ENCODE measurements at regions not wholly inside any gene's neighbourhood (a gene's known extent, or its start where the extent isn't known, plus 50 kb on each side); places are given as distances from the start of the nearest gene placed in this dataset.

DNA sequence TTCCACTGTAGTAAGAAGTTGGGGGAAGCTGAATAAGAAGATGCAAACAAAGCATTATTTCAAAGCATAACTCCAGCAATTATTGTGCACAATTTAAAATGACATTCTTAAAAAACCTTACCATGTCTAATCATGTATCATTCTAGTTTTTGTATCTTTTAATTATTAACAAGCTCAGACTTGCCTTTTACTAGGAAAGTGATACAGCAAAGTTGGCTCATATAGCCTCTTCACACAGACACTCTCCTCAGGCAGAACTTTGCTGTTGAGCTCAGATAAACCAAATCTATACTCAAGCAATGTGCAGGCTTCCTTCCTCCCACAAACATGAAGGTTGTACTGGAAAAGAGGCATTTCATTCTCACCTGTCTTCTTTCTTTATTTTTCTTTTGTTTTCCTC is 358.7 kb upstream of the EMCN start:
- DNase-seq (ENCODE audit: extremely low spot score in 2 of 2), result no peak
- no peak overlapping the region for H3K27ac ChIP-seq
- intact Hi-C loops (cut with DNase I), result no loop called here
- H3K27me3 ChIP-seq, result no peaks in the 10 kb centered on the region
- no peaks in the 10 kb centered on the region for H3K36me3 ChIP-seq
- TF ChIP-seq POLR2A (IDR thresholded peaks at IDR 0.05) (no peak), POLR2AphosphoS5 (IDR thresholded peaks at IDR 0.05; ENCODE audit: insufficient read depth in 1 of 2, low read depth in 1 of 2) (no peak)
- TF ChIP-seq, protein P1, sequence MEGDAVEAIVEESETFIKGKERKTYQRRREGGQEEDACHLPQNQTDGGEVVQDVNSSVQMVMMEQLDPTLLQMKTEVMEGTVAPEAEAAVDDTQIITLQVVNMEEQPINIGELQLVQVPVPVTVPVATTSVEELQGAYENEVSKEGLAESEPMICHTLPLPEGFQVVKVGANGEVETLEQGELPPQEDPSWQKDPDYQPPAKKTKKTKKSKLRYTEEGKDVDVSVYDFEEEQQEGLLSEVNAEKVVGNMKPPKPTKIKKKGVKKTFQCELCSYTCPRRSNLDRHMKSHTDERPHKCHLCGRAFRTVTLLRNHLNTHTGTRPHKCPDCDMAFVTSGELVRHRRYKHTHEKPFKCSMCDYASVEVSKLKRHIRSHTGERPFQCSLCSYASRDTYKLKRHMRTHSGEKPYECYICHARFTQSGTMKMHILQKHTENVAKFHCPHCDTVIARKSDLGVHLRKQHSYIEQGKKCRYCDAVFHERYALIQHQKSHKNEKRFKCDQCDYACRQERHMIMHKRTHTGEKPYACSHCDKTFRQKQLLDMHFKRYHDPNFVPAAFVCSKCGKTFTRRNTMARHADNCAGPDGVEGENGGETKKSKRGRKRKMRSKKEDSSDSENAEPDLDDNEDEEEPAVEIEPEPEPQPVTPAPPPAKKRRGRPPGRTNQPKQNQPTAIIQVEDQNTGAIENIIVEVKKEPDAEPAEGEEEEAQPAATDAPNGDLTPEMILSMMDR (IDR thresholded peaks at IDR 0.05), result no peak
- no peaks in the 10 kb centered on the region for H3K9me3 ChIP-seq
- no peaks in the 10 kb centered on the region for H3K4me1 ChIP-seq
- H3K4me3 ChIP-seq, result no peak overlapping the region

DNA sequence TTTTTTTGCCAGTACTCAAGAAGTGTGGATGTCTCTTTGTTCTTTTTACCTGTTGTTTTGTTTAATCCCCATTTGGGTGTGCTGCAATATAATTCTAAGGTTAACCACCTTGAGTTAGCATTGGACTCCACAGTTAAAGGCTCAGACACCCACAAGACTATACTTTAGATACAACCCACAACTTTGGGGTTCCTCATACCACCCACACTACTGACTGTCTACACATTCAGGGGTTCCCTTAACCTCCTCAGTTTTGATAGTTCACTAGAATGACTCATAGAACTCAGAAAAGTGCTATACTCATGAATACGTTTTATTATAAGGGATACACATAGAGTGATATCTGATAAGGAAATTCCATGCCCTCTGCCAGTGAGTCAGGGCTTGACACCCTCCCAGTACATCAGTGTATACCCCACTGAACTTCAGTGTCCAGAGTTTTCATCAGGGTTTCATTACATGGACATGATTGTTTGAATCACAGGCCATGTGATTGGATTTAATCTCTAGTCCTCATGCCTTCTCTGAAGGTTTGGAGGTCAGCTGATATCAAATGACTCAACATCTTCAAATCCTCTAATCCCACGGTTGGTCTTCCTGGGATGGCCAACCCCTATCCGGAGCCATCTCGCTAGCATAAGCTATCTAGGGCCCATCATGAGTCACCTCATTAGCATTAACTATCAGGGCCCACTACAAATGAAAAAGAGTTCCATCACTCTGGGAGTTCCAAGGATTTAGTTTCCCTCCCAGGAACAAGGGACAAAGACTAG is 357.7 kb upstream of the EMCN start:
- TF ChIP-seq POLR2A (IDR thresholded peaks at IDR 0.05) (no peak), POLR2AphosphoS5 (IDR thresholded peaks at IDR 0.05; ENCODE audit: insufficient read depth in 1 of 2, low read depth in 1 of 2) (no peak)
- TF ChIP-seq, protein P1 (IDR thresholded peaks at IDR 0.05), result no peak

DNA sequence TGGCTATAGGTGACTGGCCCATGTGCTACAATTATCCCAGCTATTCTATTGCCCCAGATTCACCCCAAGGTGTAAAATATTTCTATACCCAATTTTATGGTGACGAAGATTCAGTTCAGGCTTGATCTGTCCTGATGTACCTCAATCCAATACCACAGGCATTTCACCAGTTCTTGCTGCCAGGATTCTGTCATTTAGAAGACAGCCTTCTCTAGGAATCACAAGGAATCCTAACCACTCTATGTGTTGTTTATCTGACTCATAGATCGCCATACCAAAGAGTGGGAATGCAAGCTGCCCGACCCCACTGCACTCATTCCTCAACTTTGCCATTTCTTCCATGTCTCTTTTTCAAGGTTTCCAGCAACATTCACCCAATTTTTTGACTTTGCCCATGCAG is 355.0 kb upstream of the EMCN start:
- Histone ChIP-seq H3K27me3 (no peaks in the 10 kb centered on the region), H3K4me3 (no peak overlapping the region), H3K36me3 (no peaks in the 10 kb centered on the region), H3K4me1 (no peaks in the 10 kb centered on the region), H3K27ac (no peak overlapping the region), H3K9me3 (no peaks in the 10 kb centered on the region)
- intact Hi-C loops (cut with DNase I), result no loop called here
- no peak for TF ChIP-seq POLR2AphosphoS5 (IDR thresholded peaks at IDR 0.05; ENCODE audit: insufficient read depth in 1 of 2, low read depth in 1 of 2)
- no peak for TF ChIP-seq POLR2A (IDR thresholded peaks at IDR 0.05)
- TF ChIP-seq, protein P1 (IDR thresholded peaks at IDR 0.05), result no peak
- no peak for DNase-seq (ENCODE audit: extremely low spot score in 2 of 2)

More for the DNA sequence above, 357.7 kb upstream of the EMCN start:
- Histone ChIP-seq H3K36me3 (no peaks in the 10 kb centered on the region), H3K27ac (no peak overlapping the region), H3K4me1 (no peaks in the 10 kb centered on the region), H3K4me3 (no peak overlapping the region), H3K27me3 (no peaks in the 10 kb centered on the region), H3K9me3 (no peaks in the 10 kb centered on the region)
- intact Hi-C loops (cut with DNase I), result no loop called here
- no peak for DNase-seq (ENCODE audit: extremely low spot score in 2 of 2)

- no peaks in the 10 kb centered on the region for H3K27me3 ChIP-seq
Observed at GRCh38 chr4:100870940-100871772, 353.3 kb upstream of the EMCN start.

More at GRCh38 chr4:100870940-100871772, 353.3 kb upstream of the EMCN start:
- TF ChIP-seq POLR2AphosphoS5 (IDR thresholded peaks at IDR 0.05; ENCODE audit: insufficient read depth in 1 of 2, low read depth in 1 of 2) (no peak), POLR2A (IDR thresholded peaks at IDR 0.05) (no peak)
- TF ChIP-seq, protein P1 (IDR thresholded peaks at IDR 0.05), result no peak
- Histone ChIP-seq H3K4me1 (no peaks in the 10 kb centered on the region), H3K36me3 (no peaks in the 10 kb centered on the region), H3K4me3 (no peak overlapping the region), H3K27ac (no peak overlapping the region), H3K9me3 (no peaks in the 10 kb centered on the region)
- intact Hi-C loops (cut with DNase I), result no loop called here
- DNase-seq (ENCODE audit: extremely low spot score in 2 of 2), result no peak

All from vagina (tissue), 2 donors.